ENCODE measurements at regions not wholly inside any gene's neighbourhood (a gene's known extent, or its start where the extent isn't known, plus 50 kb on each side); places are given as distances from the start of the nearest gene placed in this dataset.
"Not testable (repeated sequence)": the region's sequence is repeated elsewhere in the genome, so short reads cannot be mapped to it uniquely, and the experiment has no call there.

GRCh38 chr20:29326376-29327070 lies 1930.9 kb upstream of the DEFB115 start:
- no peak for TF ChIP-seq CTCF (IDR thresholded peaks at IDR 0.05; ENCODE audit: insufficient read depth, low read length)
- no peak for DNase-seq (ENCODE audit: low read depth)
- H3K4me3 ChIP-seq (ENCODE audit: low read depth, low read length), result no peak overlapping the region

- not testable (repeated sequence) for H3K4me3 ChIP-seq (ENCODE audit: low read depth, low read length); DNase-seq (ENCODE audit: low read depth)
Measured at GRCh38 chr20:29327600-29328420, 1929.7 kb upstream of the DEFB115 start.

GRCh38 chr20:29330429-29331115 lies 1926.9 kb upstream of the DEFB115 start:
- DNase-seq (ENCODE audit: low read depth); H3K4me3 ChIP-seq (ENCODE audit: low read depth, low read length): not testable (repeated sequence)

- H3K4me3 ChIP-seq (ENCODE audit: low read depth, low read length), result no peak overlapping the region
- DNase-seq (ENCODE audit: low read depth), result no peak
- TF ChIP-seq CTCF (IDR thresholded peaks at IDR 0.05; ENCODE audit: insufficient read depth, low read length), result no peak
Measured at GRCh38 chr20:29349836-29350235, 1907.6 kb upstream of the DEFB115 start.

GRCh38 chr20:29375937-29376336 lies 1881.5 kb upstream of the DEFB115 start:
- DNase-seq (ENCODE audit: low read depth), result not testable (repeated sequence)

GRCh38 chr20:29392853-29393252 lies 1864.6 kb upstream of the DEFB115 start:
- not testable (repeated sequence) for H3K4me3 ChIP-seq (ENCODE audit: low read depth, low read length)

More at GRCh38 chr20:29375937-29376336, 1881.5 kb upstream of the DEFB115 start:
- not testable (repeated sequence) for H3K4me3 ChIP-seq (ENCODE audit: low read depth, low read length)

GRCh38 chr20:29408034-29408695 lies 1849.3 kb upstream of the DEFB115 start:
- DNase-seq (ENCODE audit: low read depth), result no peak
- no peak overlapping the region for H3K4me3 ChIP-seq (ENCODE audit: low read depth, low read length)
- TF ChIP-seq CTCF (IDR thresholded peaks at IDR 0.05; ENCODE audit: insufficient read depth, low read length), result no peak

More at GRCh38 chr20:29392853-29393252, 1864.6 kb upstream of the DEFB115 start:
- DNase-seq (ENCODE audit: low read depth), result not testable (repeated sequence)

- H3K4me3 ChIP-seq (ENCODE audit: low read depth, low read length); DNase-seq (ENCODE audit: low read depth): not testable (repeated sequence)
Measured at GRCh38 chr20:29408707-29409106, 1848.8 kb upstream of the DEFB115 start.

- H3K4me3 ChIP-seq (ENCODE audit: low read depth, low read length); DNase-seq (ENCODE audit: low read depth): not testable (repeated sequence)
Measured at GRCh38 chr20:29409160-29409689, 1848.2 kb upstream of the DEFB115 start.
